AG10803 (cell line): ENCODE measurements at regions not wholly inside any gene's neighbourhood (a gene's known extent, or its start where the extent isn't known, plus 50 kb on each side); places are given as distances from the start of the nearest gene placed in this dataset.

Source experiments
- DNase-seq: peaks from one replicate; pipeline ENCODE4 v3.0.0; 2010; ENCODE audit warnings: low read depth
- H3K4me3 ChIP-seq: 2 replicates; pipeline ENCODE4 v1.5.1; 2011; ENCODE audit warnings: mild to moderate bottlenecking, low read length, control low read depth
- CTCF ChIP-seq: conservative IDR thresholded peaks from 2 replicates; pipeline ENCODE4 v1.5.1; 2011; ENCODE audit warnings: mild to moderate bottlenecking, low read length, control low read depth, inconsistent platforms

GRCh38 chr12:124143726-124144125, 151.2 kb upstream of the RFLNA start:
- DNase-seq = no peak

GRCh38 chr12:124144531-124145194, 150.2 kb upstream of the RFLNA start:
- no peak for TF ChIP-seq CTCF
- H3K4me3 ChIP-seq = no peak overlapping the region
- DNase-seq = no peak

More at GRCh38 chr12:124143726-124144125, 151.2 kb upstream of the RFLNA start:
- no peak overlapping the region for H3K4me3 ChIP-seq
- no peak for TF ChIP-seq CTCF

GRCh38 chr12:124147027-124147426, 147.9 kb upstream of the RFLNA start:
- TF ChIP-seq CTCF = no peak
- no peak for DNase-seq
- no peak overlapping the region for H3K4me3 ChIP-seq

- no peak for TF ChIP-seq CTCF
- no peak for DNase-seq
- H3K4me3 ChIP-seq = no peak overlapping the region
These were observed 147.3 kb upstream of the RFLNA start for GRCh38 chr12:124147575-124147974.

GRCh38 chr12:124148481-124149273, 146.2 kb upstream of the RFLNA start:
- no peak for TF ChIP-seq CTCF
- no peak for DNase-seq
- H3K4me3 ChIP-seq = no peak overlapping the region

GRCh38 chr12:124149287-124149686, 145.6 kb upstream of the RFLNA start:
- DNase-seq = no peak
- TF ChIP-seq CTCF = no peak
- H3K4me3 ChIP-seq = no peak overlapping the region

- TF ChIP-seq CTCF = no peak
- no peak overlapping the region for H3K4me3 ChIP-seq
- no peak for DNase-seq
These were observed 144.7 kb upstream of the RFLNA start for GRCh38 chr12:124150168-124150567.
